CD4-positive, alpha-beta T cell (primary cell): ENCODE measurements at regions not wholly inside any gene's neighbourhood (a gene's known extent, or its start where the extent isn't known, plus 50 kb on each side); places are given as distances from the start of the nearest gene placed in this dataset.

Experiments used
- ATAC-seq: fragments of 200-7000 bp; cut with Tn5 transposase; one replicate; pipeline ENCODE4 v1.10.0; 2022; ENCODE audit warnings: mild to moderate bottlenecking; ENCODE audit not compliant: poor library complexity
- CTCF ChIA-PET: fragments of 350-600 bp; sonication (Branson Sonifier 250); formaldehyde crosslinking; loops from one replicate; lab custom pipeline; 2021; ENCODE audit warnings: antibody characterized with exemption, inconsistent platforms; lab: Charles Lee
- POLR2A ChIA-PET: fragments of 350-600 bp; sonication (Branson Sonifier 250); formaldehyde crosslinking; loops from one replicate; lab custom pipeline; 2021; ENCODE audit warnings: antibody characterized with exemption, inconsistent platforms; lab: Charles Lee
- DNase-seq, 14 experiments: peaks; one replicate each; pipeline ENCODE4 v3.0.0-alpha.2; 2013 to 2020; ENCODE audit warnings: mixed read lengths in 2 of 14
- H3K27ac ChIP-seq, 2 donors: one replicate each; pipeline versions ENCODE4 v1.5.1 to v1.7.0; 2013; ENCODE audit warnings: low read length in 2 of 2, low read depth in 1 of 2, mild to moderate bottlenecking in 1 of 2
- H3K27me3 ChIP-seq, 2 experiments: 1 replicate in 1 of 2; 2 replicates in 1 of 2; pipeline versions ENCODE4 v1.6.1 to v1.7.0; 2013; ENCODE audit warnings: low read length in 2 of 2, control low read depth in 1 of 2, mild to moderate bottlenecking in 1 of 2, moderate library complexity in 1 of 2; ENCODE audit not compliant: insufficient read depth in 2 of 2, control insufficient read depth in 1 of 2
- H3K36me3 ChIP-seq: one replicate; pipeline ENCODE4 v1.6.1; 2013; ENCODE audit warnings: low read length, control low read depth; ENCODE audit not compliant: insufficient read depth
- H3K4me1 ChIP-seq: one replicate; pipeline ENCODE4 v1.6.1; 2013; ENCODE audit warnings: low read length, control low read depth; ENCODE audit not compliant: insufficient read depth
- H3K4me3 ChIP-seq: one replicate; pipeline ENCODE4 v1.5.1; 2013; ENCODE audit warnings: mild to moderate bottlenecking, low read length, moderate library complexity
- H3K9me3 ChIP-seq, 2 experiments: 1 replicate in 1 of 2; 2 replicates in 1 of 2; pipeline versions ENCODE4 v1.6.1 to v1.7.0; 2013; ENCODE audit warnings: low read length in 2 of 2, mild to moderate bottlenecking in 2 of 2, control low read depth in 1 of 2, moderate library complexity in 1 of 2; ENCODE audit not compliant: control insufficient read depth in 1 of 2, insufficient read depth in 1 of 2
- H3K27ac Mint-ChIP-seq: one replicate; pipeline ENCODE4 v1.8.0; 2020; ENCODE audit warnings: mixed read lengths
- H3K27me3 Mint-ChIP-seq: one replicate; pipeline ENCODE4 v1.8.0; 2021; ENCODE audit warnings: mixed read lengths
- H3K36me3 Mint-ChIP-seq: one replicate; pipeline ENCODE4 v1.8.0; 2021; ENCODE audit warnings: low read depth, mixed read lengths
- H3K4me1 Mint-ChIP-seq: one replicate; pipeline ENCODE4 v1.8.0; 2021; ENCODE audit warnings: low read depth, mixed read lengths
- H3K4me3 Mint-ChIP-seq: one replicate; pipeline ENCODE4 v1.8.0; 2020; ENCODE audit warnings: mild to moderate bottlenecking, mixed read lengths
- H3K9me3 Mint-ChIP-seq: one replicate; pipeline ENCODE4 v1.8.0; 2020; ENCODE audit warnings: mixed read lengths
- CTCF ChIP-seq: fragments of 200-600 bp; IDR thresholded peaks from one replicate; pipeline ENCODE4 v1.8.0; 2022; ENCODE audit warnings: antibody characterized with exemption, mild to moderate bottlenecking
- intact Hi-C, 2 experiments: fragments of 100-400 bp; cut with DNase I in 1 of 2; cut with micrococcal nuclease in 1 of 2; formaldehyde crosslinking; loops; one replicate each; pipeline versions ENCODE4 v1.15.1 to v1.9.0; 2023 to 2025; cut with DNase I, micrococcal nuclease

- no peaks in the 10 kb centered on the region for H3K4me1 ChIP-seq
- ChIA-PET POLR2A (no interaction called here), CTCF (no interaction called here)
- H3K27ac Mint-ChIP-seq = no peak overlapping the region
- H3K27me3 Mint-ChIP-seq = no peaks in the 10 kb centered on the region
- H3K36me3 ChIP-seq = no peaks in the 10 kb centered on the region
- TF ChIP-seq CTCF = no peak
- H3K27me3 ChIP-seq = no peaks in the 10 kb centered on the region
- H3K4me1 Mint-ChIP-seq = no peaks in the 10 kb centered on the region
- H3K36me3 Mint-ChIP-seq = no peaks in the 10 kb centered on the region
- H3K4me3 Mint-ChIP-seq = no peak overlapping the region
- no peak overlapping the region for H3K4me3 ChIP-seq
- intact Hi-C loops = loop anchor here in 1 of 2 experiments (10.0 kb wide), 1 partner anchor 58 kb away; no protein-coding TSS in a partner anchor
- peaks cover 0 to 7% of the 10 kb centered on the region in 2 experiments for H3K9me3 ChIP-seq
- no peak overlapping the region for H3K27ac ChIP-seq
- ATAC-seq (no peak), DNase-seq (no peak)
- peaks cover 6% of the 10 kb centered on the region for H3K9me3 Mint-ChIP-seq
These were observed 129.3 kb upstream of the CTAGE1 start for GRCh38 chr18:22546905-22547570.

GRCh38 chr18:22547807-22548561 lies 130.3 kb upstream of the CTAGE1 start:
- ATAC-seq (no peak), DNase-seq (no peak)
- Mint-ChIP-seq H3K4me3 (no peak overlapping the region), H3K9me3 (peaks cover 6% of the 10 kb centered on the region), H3K4me1 (no peaks in the 10 kb centered on the region), H3K27me3 (no peaks in the 10 kb centered on the region), H3K36me3 (no peaks in the 10 kb centered on the region), H3K27ac (no peak overlapping the region)
- Histone ChIP-seq H3K4me3 (no peak overlapping the region), H3K9me3 (peaks cover 0 to 3% of the 10 kb centered on the region in 2 experiments), H3K27me3 (no peaks in the 10 kb centered on the region), H3K36me3 (no peaks in the 10 kb centered on the region), H3K4me1 (no peaks in the 10 kb centered on the region), H3K27ac (no peak overlapping the region)
- ChIA-PET CTCF (no interaction called here), POLR2A (no interaction called here)
- intact Hi-C loops = loop anchor here in 1 of 2 experiments (10.0 kb wide), 1 partner anchor 57 kb away; no protein-coding TSS in a partner anchor
- TF ChIP-seq CTCF = no peak

GRCh38 chr18:22549260-22549937 lies 131.7 kb upstream of the CTAGE1 start:
- no peaks in the 10 kb centered on the region for H3K27me3 ChIP-seq
- no peak overlapping the region for H3K27ac ChIP-seq
- no peak for TF ChIP-seq CTCF
- H3K4me3 Mint-ChIP-seq = no peak overlapping the region
- intact Hi-C loops = loop anchor here in 1 of 2 experiments (10.0 kb wide), 1 partner anchor 55 kb away; no protein-coding TSS in a partner anchor
- no peak for DNase-seq
- no peak for ATAC-seq
- H3K4me1 ChIP-seq = no peaks in the 10 kb centered on the region
- no peaks in the 10 kb centered on the region for H3K4me1 Mint-ChIP-seq
- peaks cover 3% of the 10 kb centered on the region for H3K27me3 Mint-ChIP-seq
- H3K36me3 Mint-ChIP-seq = no peaks in the 10 kb centered on the region
- no peak overlapping the region for H3K4me3 ChIP-seq
- H3K36me3 ChIP-seq = no peaks in the 10 kb centered on the region
- H3K9me3 ChIP-seq = peaks cover 0 to 3% of the 10 kb centered on the region in 2 experiments
- H3K9me3 Mint-ChIP-seq = peaks cover 8% of the 10 kb centered on the region
- ChIA-PET CTCF (no interaction called here), POLR2A (no interaction called here)
- no peak overlapping the region for H3K27ac Mint-ChIP-seq
